NCI-H128 (cell line): ENCODE measurements at regions not wholly inside any gene's neighbourhood (a gene's known extent, or its start where the extent isn't known, plus 50 kb on each side); places are given as distances from the start of the nearest gene placed in this dataset.

Experiments
- DNase-seq: peaks from one replicate; lab custom pipeline; 2025; ENCODE audit not compliant: unreplicated experiment; lab: John Stamatoyannopoulos, UW

DNA sequence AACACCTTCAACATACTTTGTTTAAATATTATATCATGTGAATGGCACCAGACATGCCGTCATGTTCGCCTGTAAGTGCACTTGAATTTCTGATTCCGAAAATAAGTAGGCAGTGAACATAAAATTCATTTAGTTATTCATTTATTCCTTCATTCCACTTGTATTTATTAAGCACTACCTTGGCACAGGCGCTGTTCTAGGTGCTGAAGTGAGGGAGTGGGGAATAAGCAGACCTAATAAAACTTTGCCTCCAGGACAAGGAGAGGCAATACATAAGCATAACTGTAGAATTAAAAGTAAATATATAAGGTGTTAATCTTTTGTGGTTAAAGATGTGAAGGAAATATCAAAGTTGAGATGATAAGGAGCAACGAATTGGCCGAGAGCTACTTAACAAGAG is 297.4 kb downstream of the TENT4A start:
- no peak for DNase-seq

DNA sequence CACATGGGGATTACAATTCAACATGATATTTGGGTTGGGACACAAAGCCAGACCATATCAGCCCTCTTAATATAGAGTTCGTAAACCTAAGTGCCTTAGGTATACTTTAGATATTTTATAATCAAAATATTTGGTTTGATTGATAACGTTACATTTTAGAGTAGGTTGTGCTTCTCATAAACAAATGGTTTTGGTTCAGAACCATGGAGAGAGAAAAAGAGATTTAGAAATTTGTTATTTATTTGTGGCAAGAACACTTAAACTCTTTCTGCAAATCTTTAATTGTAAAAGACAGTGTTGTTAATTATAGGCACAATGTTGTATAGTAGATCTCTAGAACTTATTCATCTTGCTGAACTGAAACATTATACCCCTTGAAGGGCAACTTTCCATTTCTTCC is 298.8 kb downstream of the TENT4A start:
- no peak for DNase-seq

DNA sequence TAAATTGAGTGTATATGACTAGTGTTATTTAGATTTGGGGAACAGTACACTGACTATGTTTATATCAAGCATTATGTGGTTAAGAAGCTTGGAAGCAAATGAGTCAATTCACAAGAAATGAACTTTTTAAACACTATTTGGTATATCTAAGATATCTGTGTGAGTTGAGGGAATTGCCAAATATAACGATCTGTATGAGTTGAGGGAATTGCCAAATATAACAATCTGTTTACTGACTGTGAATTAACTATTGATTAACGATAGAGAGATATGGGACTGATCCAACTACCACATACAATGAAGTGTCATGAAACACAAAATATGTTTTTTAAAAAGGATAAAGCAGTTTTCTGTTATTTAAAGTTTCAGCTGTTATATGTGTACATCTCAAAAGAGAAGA is 301.4 kb downstream of the TENT4A start:
- DNase-seq, result no peak

DNA sequence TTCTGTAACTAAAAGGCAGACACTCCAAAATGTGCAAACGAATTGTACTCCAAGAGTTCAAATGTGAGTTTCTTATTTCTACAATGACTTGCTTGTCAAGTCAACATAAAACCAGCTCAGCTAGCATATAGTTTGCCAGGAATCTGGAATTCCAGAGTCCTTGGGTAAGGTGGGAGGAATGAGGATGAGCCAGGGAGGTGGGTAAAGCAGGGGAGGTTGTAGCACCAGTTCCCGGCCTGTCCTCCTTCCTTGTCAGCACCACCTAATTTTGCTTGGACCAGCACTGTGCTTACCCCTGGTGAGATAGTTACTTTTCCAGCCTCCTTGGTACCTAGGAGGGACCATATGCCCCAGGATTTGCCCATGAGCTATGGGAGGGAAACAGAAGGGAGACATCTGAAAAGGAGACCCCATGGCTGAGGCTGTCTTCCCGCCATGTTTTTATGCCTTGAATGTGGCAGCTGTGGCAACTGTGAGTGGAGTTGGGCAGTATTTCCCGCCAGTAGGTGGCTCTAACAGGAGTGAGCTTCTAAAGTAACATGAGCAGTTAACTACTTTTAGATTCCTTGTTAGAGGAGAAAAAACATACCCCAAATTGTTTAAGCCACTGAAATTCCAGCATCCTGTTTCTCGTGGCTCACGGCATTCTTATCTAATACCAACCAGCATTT is 302.5 kb downstream of the TENT4A start:
- DNase-seq, result no peak

DNA sequence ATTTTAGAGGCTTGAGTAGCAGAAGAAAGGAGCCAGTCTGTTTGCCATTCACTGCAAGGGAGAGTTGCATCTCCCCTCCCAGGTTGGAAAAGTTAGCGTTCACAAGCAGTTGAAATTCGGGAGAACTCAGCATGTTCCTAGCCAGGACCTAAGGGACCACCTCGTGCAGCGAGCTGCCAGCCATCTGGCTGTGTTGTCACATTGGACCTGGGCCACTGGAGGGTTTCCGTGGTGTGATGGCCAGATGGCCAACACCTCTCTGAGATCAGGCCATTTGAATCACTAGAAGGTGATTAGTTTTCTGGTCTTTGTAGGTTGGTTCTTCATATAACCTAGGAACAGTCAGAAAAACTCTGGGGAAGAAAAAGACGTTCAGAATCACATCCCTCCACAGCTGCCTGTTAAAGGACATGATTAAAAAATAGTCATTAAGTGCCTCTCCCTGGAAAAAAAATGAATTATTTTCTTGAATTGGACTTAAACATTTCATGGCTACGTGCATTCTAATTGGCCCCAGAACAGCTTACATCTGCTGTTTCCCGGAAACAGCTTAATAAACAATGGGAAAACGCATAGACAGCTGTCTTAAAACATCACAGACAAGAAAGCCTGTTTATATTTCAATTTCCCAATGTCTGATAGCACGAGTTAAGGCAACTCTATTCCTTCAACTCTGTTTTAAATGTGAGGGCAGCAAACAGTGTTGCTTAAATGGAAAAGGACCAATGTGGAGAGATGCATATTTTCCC is 303.9 kb downstream of the TENT4A start:
- no peak for DNase-seq

DNA sequence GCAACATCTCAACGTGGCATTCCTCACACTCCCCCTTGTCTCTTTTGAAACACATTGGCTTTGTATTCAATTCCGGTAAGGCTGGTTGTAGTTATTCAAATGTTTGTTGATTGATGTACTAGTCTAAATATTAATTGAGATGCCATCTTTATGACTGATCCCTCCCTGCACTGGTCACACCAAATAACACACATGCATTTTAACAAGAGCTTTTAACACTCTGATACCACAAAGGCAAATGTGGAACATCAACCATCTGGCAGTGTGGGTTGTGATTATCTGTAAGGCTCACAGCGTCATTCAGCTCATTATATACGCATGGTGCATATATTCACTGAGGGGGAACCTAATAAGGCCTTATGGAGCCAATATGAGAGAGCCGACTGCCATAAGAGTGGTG is 305.0 kb downstream of the TENT4A start:
- DNase-seq, result no peak

DNA sequence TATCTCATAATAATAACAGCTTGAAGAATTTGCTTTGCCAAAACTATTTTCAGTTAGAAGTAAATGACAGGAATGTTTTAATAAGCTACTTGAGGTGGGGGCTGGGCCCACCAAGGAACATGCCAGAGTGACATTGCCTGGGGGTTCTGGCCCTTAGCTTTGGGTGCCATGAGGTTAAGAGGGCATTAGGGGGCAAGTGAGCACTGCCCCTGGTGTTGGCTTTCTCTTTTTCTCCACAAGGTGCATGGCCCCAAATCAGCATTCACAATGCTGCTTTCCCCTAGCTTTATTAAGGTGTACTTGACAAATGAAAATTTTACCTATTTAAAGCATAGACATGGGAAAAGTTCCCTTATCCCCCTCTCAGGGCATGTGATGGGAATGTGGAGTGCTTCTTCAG is 305.4 kb downstream of the TENT4A start:
- no peak for DNase-seq

DNA sequence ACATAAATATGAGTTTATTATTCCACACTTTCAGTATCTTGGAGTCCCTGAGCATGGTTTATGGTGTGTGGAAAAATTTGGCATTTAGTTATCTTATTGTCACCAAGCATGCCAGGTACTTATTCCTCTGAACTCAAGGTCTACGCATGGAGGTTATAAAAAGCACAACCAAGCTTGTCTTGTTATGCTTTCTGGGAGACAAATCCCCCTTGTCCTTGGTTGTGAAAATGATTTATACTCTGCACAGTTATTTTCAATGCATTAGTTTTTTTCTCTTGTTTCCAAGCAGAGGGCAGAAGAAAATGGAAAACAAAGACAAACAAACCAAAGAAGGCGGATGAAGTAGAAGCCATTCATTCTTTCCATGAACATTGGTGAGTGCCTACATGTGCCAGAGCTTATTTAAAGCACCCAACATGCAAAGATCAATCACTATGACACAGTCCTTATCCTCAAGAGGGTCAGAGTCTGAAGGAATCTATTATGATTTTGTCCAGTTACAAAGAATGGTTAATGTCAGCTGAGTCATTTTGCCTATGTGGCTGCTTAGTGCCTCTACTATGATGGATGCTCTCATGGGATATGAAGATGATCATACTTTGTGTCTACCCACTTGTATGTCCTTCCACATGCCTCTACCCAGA is 323.1 kb downstream of the TENT4A start:
- no peak for DNase-seq

DNA sequence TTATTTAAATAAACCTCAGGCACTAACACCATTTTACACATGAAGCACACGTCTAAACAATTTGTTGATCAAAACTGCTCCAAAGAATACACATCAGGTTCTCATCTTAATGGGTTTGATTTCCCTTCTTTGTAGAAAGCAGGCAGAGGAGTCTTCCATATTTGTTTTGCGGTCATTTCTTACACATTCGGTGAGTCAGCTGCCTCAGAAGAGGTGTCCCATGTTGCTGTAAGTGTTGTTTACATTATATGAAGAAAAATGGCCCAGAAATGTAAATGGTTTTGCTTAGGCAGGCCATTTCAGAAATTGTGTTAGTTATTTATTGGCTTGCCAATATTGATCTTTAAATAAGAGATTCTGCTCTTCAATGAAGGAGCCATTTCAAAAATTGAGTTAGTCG is 325.8 kb downstream of the TENT4A start:
- no peak for DNase-seq

DNA sequence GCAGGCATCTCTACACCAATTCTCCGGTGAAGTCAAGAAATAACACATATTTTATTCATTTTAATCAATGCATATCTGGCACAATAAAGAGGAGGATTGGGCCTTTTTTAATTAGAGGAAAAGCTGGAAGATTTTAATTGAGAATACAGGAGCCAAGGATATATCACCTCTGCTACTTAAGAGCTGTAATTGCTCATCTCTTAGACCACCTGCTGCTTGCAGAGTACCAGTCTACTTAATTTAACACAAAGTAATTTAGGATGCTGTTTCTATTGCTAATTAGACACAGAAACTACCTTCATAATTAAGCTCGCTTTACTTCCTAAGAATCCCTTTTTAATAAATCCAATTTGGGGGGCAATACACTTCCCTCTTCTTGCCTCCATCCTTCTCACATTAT is 326.9 kb downstream of the TENT4A start:
- no peak for DNase-seq

DNA sequence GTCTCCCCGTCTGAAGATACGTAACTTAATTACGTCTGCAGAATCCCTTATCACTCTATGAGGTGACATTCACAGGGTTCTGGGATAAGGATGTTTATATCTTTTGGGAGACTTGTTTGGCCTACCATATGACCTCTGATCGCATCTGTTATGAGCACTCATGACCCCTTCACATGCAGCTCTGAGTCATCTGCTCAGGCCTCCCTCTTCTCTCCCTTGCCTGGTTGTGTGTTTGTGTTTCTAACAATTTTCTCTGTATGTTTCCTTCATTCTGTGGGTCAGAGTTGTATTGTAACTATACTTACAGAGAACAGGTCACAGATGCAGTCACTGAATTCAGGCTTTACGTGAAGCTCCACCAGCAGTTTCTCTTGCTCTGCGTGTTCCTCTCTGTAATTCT is 330.6 kb downstream of the TENT4A start:
- DNase-seq, result no peak

DNA sequence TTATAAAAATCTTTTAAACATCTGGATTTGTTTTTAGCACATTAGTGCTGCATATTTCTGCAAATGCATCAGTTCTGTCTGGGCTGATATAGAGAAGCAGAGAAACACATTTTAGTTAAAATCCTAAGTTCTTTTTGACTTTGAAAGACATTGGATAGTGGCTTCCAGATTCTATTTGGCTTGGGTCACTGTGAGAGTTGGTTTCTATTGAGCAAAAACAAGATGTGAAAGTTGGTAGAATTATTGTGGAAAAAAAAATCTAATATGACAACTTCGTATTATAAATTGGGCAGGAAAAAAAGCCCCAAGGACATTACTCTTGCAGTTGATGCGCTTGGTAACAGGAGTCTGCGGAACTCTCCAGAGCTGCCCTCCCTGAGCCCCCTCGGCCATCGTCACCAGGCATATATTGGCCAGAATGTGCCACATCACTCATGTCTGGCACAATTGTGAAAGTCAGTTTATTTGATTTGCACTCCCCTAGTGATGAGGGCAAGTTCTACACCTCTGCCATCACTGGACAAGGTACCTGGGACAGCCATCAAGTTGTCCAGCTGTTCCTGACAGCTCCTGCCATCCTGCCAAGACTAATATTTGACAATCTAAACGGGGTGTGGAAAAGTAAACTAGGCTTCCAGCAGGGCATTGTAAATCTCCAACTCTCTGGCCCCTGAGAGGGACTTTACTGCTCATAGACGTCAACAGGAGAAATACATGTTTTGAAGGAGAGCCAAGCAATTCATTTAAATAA is 334.5 kb downstream of the TENT4A start:
- no peak for DNase-seq

DNA sequence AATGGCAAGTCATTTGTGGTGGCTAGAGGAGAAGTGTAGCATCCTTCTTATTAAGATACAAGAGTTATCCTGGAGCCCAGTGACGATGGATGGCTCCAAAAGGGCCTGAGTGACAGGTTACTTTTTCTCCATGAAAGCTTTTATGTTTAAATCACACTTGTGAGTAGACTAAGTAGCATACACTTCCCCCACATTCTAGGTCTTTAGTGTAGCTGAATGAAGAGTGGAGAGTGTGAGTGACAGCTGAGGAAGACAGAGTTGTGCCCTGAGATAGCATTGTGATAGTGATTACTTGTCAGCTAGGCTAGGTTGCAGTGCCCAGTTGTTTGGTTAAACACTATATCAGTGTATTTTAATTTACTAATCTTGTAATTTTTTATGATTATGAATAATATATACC is 337.8 kb downstream of the TENT4A start:
- DNase-seq, result no peak

DNA sequence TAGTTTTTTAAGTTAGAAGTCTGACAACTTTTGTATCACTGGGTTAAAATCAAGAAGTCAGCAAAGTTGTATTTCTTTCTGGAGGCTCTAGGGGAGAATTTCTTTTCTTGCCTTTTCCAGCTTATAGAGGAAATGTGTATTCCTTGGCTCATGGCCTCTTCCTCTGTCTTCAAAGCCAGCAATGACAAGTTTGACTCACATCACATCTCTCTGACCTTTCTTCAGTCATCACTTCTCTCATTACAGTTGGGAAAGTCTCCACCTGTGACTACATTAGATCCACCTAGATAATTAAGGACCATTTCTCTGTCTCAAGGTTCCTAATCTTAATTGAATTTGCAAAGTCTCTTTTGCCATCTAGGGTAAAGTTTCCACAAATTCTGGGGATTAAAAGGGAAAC is 339.9 kb downstream of the TENT4A start:
- no peak for DNase-seq

DNA sequence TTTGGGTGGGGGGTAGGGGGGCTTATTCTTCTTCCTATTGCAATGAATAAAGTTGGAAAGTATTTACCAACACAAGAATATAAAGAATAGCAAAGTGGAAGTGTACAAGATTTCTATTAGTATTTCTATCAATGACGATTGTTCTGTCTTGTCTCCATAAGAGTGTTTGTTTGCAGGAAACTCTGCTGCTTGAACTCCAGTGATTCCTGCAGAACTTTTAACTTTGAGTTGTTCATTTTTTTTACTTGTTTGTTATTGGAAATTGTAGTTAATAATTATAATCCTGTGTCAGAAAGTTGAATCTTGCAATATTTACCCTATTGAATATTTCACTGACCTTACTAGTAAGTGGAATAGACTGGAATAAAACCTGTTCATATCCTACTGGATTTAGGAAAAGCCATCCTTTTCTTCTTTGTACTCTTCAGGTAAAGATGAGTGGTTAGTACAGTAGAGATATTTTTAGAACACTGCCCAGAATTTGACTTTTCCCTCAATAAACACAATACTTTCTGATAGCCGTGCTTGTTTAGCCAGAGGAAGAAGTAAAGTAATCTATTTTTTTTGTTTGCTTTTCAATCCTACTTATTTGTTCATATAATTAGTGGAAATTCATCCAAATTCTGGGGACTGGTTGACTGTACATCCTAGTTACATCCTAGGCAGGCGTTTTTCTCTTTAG is 340.4 kb downstream of the TENT4A start:
- DNase-seq, result no peak

DNA sequence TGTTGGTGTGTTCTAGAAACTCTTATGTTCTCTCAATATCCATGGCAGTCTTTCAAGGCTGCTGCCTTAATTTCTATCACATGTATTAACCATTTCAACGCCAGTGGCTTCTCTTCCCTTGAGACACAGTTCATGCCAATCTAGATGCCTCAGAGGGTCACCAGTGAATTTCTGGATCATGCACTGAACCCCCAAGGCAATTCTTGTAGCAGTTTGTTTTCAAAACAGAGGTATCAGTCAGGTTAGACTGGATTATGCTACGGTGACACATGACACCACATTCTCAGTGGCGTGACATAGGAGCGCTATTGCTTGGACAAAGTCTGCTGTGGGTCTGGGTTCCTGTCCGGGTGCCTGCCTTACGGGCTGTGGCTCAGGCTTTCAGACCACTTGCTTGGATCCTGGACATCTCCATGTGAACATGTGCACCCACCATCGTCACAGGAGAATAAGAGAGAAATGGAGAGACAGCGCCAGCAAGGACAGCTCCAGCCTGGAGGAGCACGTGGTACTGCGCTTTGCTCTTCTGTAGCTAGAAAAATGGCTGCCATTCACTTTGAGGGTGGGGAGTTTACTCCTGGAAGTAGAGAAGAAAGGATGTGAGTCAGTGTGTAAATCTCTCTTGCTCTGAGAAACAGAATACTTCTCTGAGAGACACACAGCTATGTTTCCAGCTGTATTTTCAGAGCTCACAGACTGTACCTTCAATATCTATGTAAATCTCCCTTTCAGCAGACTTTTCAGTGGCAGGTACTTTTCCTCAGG is 329.3 kb upstream of the ADCY2 start:
- no peak for DNase-seq

DNA sequence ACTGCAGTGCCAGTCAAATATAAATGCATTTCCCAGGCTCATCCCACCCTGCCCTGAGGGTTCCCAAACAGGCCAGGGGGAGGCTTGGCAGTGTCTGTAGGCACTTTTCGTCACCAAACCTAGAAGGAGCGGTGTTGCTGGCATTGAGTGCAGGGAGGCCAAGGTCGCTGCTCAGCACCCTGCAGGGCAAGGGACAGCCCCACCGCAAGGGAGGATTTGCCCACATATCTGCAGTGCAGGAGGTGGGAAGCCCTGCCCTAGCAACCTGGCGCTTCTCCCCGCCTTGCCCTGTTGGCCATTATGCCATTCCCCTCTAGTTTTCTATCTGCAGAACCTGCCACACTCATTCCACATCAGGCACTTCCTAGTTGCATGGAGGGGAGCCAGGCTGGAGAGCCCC is 327.8 kb upstream of the ADCY2 start:
- DNase-seq, result no peak

DNA sequence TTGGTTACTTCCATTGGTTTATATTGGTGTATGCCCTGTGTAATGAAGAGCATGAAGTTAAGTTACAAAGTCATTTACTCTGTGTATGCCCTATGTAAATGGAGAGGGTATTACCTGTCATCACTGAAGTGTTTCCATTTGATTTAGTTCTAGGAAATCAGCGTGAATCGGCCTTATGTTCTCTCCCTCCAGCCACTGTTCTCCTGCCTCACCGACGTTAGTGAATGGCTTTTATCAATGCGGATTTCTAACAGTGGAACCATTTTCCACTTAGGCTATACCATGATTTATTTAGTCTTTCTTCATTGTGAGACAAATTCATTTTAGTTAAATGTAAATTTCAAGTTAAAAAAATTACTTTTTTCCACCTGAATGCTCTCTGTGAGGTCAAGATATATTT is 327.0 kb upstream of the ADCY2 start:
- no peak for DNase-seq

DNA sequence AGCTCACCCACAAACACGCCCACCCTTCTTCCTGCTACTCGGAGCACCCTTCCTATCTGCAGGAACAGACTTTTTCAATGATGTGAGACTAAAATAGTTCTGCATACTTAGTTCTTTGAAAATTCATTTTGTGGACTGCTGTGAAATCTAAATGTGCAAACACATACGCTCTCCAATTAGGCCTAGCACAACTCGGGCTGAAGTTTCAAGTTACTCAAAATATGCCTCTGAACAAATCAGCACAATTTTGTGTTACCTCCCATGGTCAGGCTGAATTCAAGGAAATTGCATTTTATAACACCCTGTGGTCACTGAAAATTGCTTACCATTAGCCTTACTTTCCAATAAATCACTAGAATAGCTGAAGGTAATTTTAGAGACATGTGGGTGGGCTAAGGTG is 323.8 kb upstream of the ADCY2 start:
- no peak for DNase-seq

DNA sequence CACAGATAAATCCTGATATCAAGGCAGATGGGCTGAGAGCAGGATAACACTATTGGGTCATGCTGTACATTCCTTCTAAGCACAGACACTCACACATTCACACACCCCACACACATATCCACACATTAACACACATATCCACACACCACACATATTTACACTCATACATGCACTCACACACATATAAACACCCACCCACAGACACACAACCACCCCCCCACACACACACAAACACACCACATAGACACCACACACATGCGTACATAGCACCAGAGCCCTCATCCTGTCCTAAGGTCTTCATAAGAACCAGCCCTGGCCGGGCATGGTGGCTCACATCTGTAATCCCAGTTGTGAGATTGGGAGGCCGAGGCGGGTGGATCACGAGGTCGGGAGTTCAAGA is 322.3 kb upstream of the ADCY2 start:
- DNase-seq, result no peak
